Transverse colon (tissue), 4 donors: ENCODE measurements at regions not wholly inside any gene's neighbourhood (a gene's known extent, or its start where the extent isn't known, plus 50 kb on each side); places are given as distances from the start of the nearest gene placed in this dataset.

ENCODE experiments used
- DNase-seq: peaks from one replicate; pipeline ENCODE4 v3.0.0-alpha.2; 2019
- H3K27ac ChIP-seq, 4 donors: fragments of 200-600 bp; sonication (generic); 2 replicates each; pipeline ENCODE4 v1.5.1; 2016 to 2018; ENCODE audit warnings: inconsistent platforms in 4 of 4
- H3K27me3 ChIP-seq: fragments of 200-600 bp; sonication (generic); 2 replicates; pipeline ENCODE4 v1.5.1; 2017; ENCODE audit warnings: inconsistent platforms
- H3K36me3 ChIP-seq, 4 donors: fragments of 200-600 bp; sonication (generic); 2 replicates each; pipeline ENCODE4 v1.5.1; 2017 to 2019; ENCODE audit warnings: inconsistent platforms in 4 of 4
- H3K4me1 ChIP-seq, 4 donors: fragments of 200-600 bp; sonication (generic); 2 replicates each; pipeline ENCODE4 v1.5.1; 2017 to 2020; ENCODE audit warnings: inconsistent platforms in 4 of 4
- H3K4me3 ChIP-seq, 4 donors: fragments of 200-600 bp; sonication (generic); 1 replicate in 1 of 4; 2 replicates in 3 of 4; pipeline versions ENCODE4 v1.5.1 to v1.6.1; 2017 to 2019; ENCODE audit warnings: inconsistent platforms in 4 of 4
- H3K9me3 ChIP-seq, 2 donors: fragments of 200-600 bp; sonication (generic); 2 replicates each; pipeline ENCODE4 v1.5.1; 2017 to 2019; ENCODE audit warnings: inconsistent platforms in 2 of 2
- EP300 ChIP-seq: sonication (generic); formaldehyde crosslinking; IDR thresholded peaks from one replicate; pipeline ENCODE4 v1.6.1; 2017; ENCODE audit warnings: antibody characterized with exemption, low read depth
- POLR2A ChIP-seq: fragments of 450-650 bp; IDR thresholded peaks from one replicate; pipeline ENCODE4 v1.6.1; 2016; ENCODE audit warnings: antibody characterized with exemption, mild to moderate bottlenecking, moderate library complexity
- POLR2AphosphoS5 ChIP-seq, 3 donors: sonication (generic); formaldehyde crosslinking; IDR thresholded peaks; one replicate each; pipeline ENCODE4 v1.6.1; 2016; ENCODE audit warnings: antibody characterized with exemption in 3 of 3
- WGBS, 2 donors: methylation state at CpG; one replicate each; pipeline ENCODE4 v1.1.5; 2018; ENCODE audit warnings: low coverage in 1 of 2; 5-methylcytosine and 5-hydroxymethylcytosine counted together
- in situ Hi-C, 4 donors: fragments of 200-750 bp; cut with MboI; loops; one replicate each; pipeline versions ENCODE4 v1.15.0 to v1.15.1; 2017; ENCODE audit warnings: low sequenced_read_pairs in 3 of 4, low pct_ligation_motif_present in 1 of 4, low pct_unique_long_range_greater_than_20kb in 1 of 4
- intact Hi-C: fragments of 100-400 bp; cut with DNase I; formaldehyde crosslinking; loops from one replicate; pipeline ENCODE4 v1.15.1; 2023; ENCODE audit warnings: low total_unique reads
- TF ChIP-seq, protein P1 (sequence below), 5 experiments: fragments of 200-600 bp in 3 of 5; fragments of 450-650 bp in 2 of 5; sonication (generic) in 3 of 5; IDR thresholded peaks; 1 replicate in 2 of 5; 2 replicates in 3 of 5; pipeline ENCODE4 v1.5.1; 2016 to 2017; ENCODE audit warnings: antibody characterized with exemption in 5 of 5, inconsistent platforms in 3 of 5, mild to moderate bottlenecking in 2 of 5, moderate library complexity in 1 of 5

DNA sequence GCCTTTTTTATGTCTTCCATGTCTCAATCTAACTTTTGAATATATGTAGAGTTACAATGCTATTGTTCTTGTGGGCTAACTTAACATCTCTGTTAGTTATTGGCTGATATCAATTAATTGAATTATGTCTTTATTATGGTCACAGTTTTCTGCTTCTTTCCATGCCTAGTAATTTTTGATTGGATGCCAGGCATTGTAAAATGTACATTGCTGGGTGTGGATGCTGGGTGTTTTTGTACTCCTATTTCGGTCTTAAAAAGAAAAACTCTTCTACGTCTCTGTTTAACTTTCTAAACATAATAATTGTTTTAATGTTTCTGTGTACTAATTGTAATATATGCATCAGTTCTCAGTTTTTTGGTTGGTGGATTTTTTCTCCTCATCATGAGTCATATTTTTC lies 296.1 kb upstream of the PRICKLE1 start:
- Histone ChIP-seq H3K36me3 (no peaks in the 10 kb centered on the region), H3K4me3 (no peak overlapping the region), H3K27ac (no peak overlapping the region), H3K27me3 (no peaks in the 10 kb centered on the region), H3K4me1 (no peaks in the 10 kb centered on the region), H3K9me3 (peaks cover 0 to 6% of the 10 kb centered on the region in 2 donors)
- in situ Hi-C loops (no loop called here), intact Hi-C loops (no loop called here)
- DNase-seq = no peak
- WGBS, 2 donors = 76 to 80% methylated on average over 2 of the region's 2 CpGs
- no peak for TF ChIP-seq EP300
- no peak for TF ChIP-seq POLR2A
- no peak for TF ChIP-seq POLR2AphosphoS5 (IDR thresholded peaks at IDR 0.05)
- TF ChIP-seq, protein P1, sequence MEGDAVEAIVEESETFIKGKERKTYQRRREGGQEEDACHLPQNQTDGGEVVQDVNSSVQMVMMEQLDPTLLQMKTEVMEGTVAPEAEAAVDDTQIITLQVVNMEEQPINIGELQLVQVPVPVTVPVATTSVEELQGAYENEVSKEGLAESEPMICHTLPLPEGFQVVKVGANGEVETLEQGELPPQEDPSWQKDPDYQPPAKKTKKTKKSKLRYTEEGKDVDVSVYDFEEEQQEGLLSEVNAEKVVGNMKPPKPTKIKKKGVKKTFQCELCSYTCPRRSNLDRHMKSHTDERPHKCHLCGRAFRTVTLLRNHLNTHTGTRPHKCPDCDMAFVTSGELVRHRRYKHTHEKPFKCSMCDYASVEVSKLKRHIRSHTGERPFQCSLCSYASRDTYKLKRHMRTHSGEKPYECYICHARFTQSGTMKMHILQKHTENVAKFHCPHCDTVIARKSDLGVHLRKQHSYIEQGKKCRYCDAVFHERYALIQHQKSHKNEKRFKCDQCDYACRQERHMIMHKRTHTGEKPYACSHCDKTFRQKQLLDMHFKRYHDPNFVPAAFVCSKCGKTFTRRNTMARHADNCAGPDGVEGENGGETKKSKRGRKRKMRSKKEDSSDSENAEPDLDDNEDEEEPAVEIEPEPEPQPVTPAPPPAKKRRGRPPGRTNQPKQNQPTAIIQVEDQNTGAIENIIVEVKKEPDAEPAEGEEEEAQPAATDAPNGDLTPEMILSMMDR (IDR thresholded peaks at IDR 0.05) = no peak

DNA sequence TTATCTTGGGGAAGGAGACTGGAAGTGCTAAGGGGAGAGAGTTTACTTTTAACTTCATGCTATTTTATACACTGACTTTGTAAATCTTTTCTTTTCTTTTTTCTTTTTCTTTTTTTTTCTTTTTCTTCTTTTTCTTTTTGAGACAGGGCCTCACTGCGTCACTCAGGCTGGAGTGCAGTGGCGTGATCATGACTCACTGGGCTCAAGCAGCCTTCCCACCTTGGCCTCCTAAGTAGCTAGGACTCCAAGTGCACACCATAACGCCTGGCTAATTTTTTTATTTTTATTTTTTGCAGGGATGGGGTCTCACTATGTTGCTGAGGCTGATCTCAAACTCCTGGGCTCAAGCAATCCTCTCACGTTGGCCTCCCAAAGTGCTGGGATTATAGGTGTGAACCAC lies 294.6 kb upstream of the PRICKLE1 start:
- WGBS, 2 donors = 60 to 70% methylated on average over 3 to 4 of the region's 4 CpGs
- TF ChIP-seq POLR2A (no peak), POLR2AphosphoS5 (IDR thresholded peaks at IDR 0.05) (no peak), EP300 (no peak)
- TF ChIP-seq, protein P1 (IDR thresholded peaks at IDR 0.05) = no peak
- no peaks in the 10 kb centered on the region for H3K4me1 ChIP-seq
- H3K4me3 ChIP-seq = no peak overlapping the region
- peaks cover 0 to 6% of the 10 kb centered on the region in 2 donors for H3K9me3 ChIP-seq
- DNase-seq = no peak
- intact Hi-C loops = no loop called here
- no peaks in the 10 kb centered on the region for H3K36me3 ChIP-seq
- H3K27ac ChIP-seq = no peak overlapping the region
- in situ Hi-C loops = no loop called here
- H3K27me3 ChIP-seq = no peaks in the 10 kb centered on the region

DNA sequence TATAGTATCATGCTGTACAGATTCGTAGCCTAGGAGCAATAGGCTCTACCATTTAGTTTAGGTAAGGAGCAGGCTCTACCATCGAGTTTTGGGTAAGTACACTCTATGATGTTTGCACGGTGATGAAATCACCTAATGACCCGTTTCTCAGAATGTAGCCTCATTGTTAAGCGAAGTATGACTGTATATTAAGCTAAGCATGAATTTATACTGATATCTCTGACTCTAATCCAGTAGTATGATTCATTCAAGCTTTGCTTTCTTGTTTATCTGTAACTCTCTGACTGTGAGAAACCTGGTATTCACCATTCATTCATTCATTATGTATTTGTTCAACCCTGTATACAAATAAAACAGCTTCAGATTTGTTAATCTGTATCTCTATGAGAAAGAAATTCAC lies 283.9 kb upstream of the PRICKLE1 start:
- no peak for DNase-seq
- Histone ChIP-seq H3K36me3 (no peaks in the 10 kb centered on the region), H3K9me3 (no peaks in the 10 kb centered on the region), H3K27me3 (no peaks in the 10 kb centered on the region), H3K27ac (no peak overlapping the region), H3K4me1 (no peaks in the 10 kb centered on the region), H3K4me3 (no peak overlapping the region)
- in situ Hi-C loops = no loop called here
- TF ChIP-seq POLR2AphosphoS5 (IDR thresholded peaks at IDR 0.05) = no peak
- TF ChIP-seq EP300 = no peak
- TF ChIP-seq POLR2A = no peak
- TF ChIP-seq, protein P1 (IDR thresholded peaks at IDR 0.05) = no peak
- intact Hi-C loops = no loop called here
- 73 to 91% methylated on average over 5 of the region's 5 CpGs for WGBS, 2 donors

DNA sequence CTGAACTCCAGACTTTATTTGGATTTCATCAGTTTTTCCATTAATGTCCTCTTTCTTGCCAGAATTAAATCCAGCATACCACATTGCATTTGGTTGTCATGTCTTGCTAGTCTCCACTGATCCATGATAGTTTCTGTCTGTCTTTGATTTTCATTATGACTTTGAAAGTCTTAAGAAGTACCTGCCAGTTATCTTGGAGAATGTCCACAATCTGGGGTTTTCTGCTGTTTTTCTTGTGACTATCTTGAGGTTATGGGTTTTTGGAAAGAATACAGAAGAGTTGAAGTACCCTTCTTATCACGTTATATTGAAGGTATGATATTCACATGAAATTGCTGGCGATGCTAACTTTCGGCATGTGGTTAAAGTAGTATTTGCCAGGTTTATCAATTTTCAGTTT lies 282.3 kb upstream of the PRICKLE1 start:
- in situ Hi-C loops = no loop called here
- Histone ChIP-seq H3K27me3 (no peaks in the 10 kb centered on the region), H3K4me1 (no peaks in the 10 kb centered on the region), H3K36me3 (no peaks in the 10 kb centered on the region), H3K4me3 (no peak overlapping the region), H3K27ac (no peak overlapping the region), H3K9me3 (no peaks in the 10 kb centered on the region)
- intact Hi-C loops = no loop called here
- TF ChIP-seq EP300 = no peak
- DNase-seq = no peak
- WGBS, 2 donors = 69 to 83% methylated on average over 3 of the region's 3 CpGs

DNA sequence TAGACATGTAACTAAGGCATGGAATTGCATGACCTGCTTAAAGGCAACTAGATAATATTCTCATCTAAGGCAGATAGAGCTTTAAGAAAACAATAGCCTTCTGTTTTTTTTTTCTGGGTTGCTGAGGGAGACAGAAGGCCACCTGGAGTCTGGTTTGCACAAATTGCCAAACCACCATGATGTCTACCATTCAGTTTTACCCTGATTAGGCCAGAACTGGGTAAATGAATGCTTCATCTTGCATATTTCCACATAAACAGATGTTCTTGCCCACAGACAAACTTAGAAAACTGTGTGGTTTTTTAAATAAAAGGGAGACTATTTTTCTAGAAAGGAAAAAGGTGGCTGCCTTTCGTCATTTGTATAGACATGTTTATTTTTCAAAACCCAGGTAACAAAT lies 278.7 kb upstream of the PRICKLE1 start:
- H3K27ac ChIP-seq = no peak overlapping the region
- in situ Hi-C loops (no loop called here), intact Hi-C loops (no loop called here)
- H3K36me3 ChIP-seq = no peaks in the 10 kb centered on the region
- H3K27me3 ChIP-seq = no peaks in the 10 kb centered on the region
- WGBS, 2 donors = 85% methylated on average over 1 of the region's 1 CpG
- no peak for DNase-seq
- no peaks in the 10 kb centered on the region for H3K4me1 ChIP-seq
- TF ChIP-seq, protein P1 (IDR thresholded peaks at IDR 0.05) = no peak
- no peak for TF ChIP-seq POLR2AphosphoS5 (IDR thresholded peaks at IDR 0.05)
- TF ChIP-seq POLR2A = no peak
- TF ChIP-seq EP300 = no peak
- H3K4me3 ChIP-seq = no peak overlapping the region
- no peaks in the 10 kb centered on the region for H3K9me3 ChIP-seq
